NOMO-1 (cell line): ENCODE measurements at regions not wholly inside any gene's neighbourhood (a gene's known extent, or its start where the extent isn't known, plus 50 kb on each side); places are given as distances from the start of the nearest gene placed in this dataset.

ENCODE experiments used
- DNase-seq, 2 experiments: peaks; one replicate each; lab custom pipeline; 2025; ENCODE audit not compliant: unreplicated experiment in 2 of 2; lab: John Stamatoyannopoulos, UW

GRCh38 chr10:4541292-4541691 lies 284.7 kb upstream of the AKR1E2 start:
- no peak for DNase-seq

DNA sequence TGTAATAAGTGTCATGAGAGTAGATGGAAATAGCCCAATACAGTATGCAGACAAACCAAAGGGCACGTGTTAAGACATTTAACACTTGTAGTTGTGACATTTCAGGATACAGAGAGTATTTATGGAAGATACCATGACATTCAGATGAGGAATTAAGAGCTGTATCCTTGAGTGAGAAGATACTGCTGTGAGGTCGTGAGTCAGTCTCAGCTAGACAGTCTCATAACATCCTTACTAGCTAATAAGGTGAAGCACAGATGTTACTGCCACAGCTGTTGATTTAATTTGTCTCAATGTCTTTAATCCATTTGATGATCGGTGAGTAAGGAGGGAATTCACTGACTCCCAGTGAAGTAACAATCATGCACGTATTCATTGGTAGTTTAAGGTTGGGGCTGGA lies 288.0 kb upstream of the AKR1E2 start:
- DNase-seq: no peak

DNA sequence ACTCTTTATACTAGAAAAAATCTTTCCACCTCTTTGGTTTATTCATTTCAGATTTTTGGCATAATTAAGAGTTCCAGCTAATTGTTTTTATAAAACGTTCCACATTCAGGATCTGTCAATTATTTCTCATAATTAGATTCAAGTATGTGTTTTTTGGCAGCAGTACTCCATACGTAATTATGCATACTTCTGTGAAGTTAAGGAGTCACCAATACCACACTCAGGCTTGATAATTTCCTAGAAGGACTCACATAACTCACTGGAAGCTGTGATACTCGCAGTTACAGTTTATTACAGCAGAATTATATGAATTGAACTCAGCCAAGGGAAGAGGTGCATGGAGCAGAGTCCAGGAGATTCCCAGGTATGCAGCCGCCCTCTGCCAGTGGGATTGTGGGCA lies 290.5 kb upstream of the AKR1E2 start:
- no peak for DNase-seq

GRCh38 chr10:4533621-4534020 lies 292.4 kb upstream of the AKR1E2 start:
- no peak for DNase-seq

GRCh38 chr10:4532976-4533375 lies 293.0 kb upstream of the AKR1E2 start:
- DNase-seq: no peak

DNA sequence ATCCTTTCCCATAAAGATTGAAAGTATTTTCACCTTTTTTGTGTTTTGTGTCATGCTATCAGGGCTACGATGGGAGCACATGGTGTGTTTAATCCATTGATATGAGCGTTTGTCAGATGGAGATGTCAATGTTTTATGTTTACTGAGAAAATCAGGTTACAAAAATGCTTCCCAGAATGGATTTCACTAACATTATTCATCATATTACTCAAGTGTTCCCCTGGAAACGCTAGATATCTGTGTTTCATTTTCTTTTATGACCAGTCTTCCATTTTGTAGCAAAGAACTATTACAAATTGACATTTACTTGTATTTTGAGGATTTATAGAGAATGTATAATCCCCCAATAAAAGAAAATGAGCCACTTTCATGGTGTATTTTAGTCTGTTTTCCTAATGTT lies 293.5 kb upstream of the AKR1E2 start:
- no peak for DNase-seq

DNA sequence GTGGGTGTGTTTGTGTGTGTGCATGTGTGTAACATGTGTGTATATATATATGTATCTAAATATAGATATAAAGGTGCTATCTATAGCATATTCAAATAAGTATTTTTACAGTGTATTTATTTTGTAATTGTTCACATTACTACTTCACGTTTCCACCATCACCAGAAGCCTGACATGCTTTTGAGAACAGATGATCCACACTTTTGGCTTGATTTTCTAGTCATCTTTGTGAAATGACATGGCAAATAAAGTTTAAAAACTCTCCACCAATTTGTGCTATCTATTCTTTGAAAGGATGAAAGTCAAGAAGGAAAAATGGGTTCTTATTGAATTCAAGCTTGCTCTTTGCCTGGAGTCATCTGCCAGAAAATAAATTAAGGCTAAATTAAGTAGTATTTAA lies 294.0 kb upstream of the AKR1E2 start:
- DNase-seq: no peak

DNA sequence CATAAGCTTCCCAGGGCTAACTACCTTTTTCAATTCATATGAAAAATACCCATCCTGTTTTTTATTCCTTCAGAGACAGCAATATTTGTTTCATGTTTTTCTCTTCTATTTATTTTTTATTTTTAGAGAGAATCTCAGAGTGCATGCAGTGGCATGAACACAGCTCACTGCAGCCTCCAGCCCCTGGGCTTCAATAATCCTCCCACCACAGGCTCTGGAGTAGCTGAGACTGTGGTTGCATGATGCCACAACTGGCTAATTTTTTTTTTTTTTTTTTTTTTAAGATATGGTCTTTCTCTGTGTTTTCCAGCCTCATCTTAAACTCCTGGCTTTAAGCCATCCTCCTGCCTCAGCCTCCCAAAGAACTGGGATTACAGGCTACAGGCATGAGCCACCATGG lies 296.7 kb upstream of the AKR1E2 start:
- DNase-seq: no peak

- no peak for DNase-seq
These were observed 298.6 kb upstream of the AKR1E2 start for GRCh38 chr10:4527281-4527970.

DNA sequence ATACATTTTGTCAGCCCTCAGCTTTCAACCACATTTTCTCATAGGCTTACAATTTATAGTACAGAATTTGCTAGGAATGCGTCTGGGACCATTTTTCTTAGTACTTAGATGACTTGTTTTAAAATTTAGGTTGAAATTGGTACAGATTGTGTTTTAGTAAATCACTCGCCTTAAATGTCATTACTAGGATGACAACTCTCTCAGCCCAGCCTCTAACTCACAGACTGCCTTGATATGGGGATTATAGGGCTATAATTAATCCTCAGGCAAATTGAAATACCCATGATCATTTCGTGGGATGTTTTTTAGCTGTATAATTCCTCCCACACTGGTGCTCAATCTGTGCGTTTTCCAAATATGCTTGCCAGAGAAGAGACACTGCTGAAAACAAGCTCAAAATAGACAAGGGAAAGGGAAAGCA lies 299.7 kb upstream of the AKR1E2 start:
- no peak for DNase-seq

DNA sequence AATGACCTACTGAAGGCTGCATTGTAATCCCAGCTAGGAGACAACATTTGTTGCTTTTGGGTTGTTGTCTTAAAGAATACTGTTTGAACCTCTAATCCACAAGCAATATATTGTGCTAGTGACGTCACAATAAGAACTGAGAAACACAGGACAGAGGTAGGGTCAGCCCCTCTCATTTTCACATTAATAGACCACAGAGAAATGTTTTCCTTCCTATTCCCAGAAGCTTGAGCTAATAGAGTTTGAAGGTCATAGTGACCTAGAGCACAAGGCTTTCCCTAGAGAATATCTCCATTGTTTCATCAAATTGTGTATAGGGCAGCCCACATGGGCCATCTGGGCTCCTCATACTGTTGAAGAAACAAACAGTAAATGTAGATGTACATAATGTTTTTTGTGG lies 300.9 kb upstream of the AKR1E2 start:
- DNase-seq: no peak

GRCh38 chr10:4522296-4523000 lies 303.6 kb upstream of the AKR1E2 start:
- no peak for DNase-seq

- peak; percentile 22 to 76 for DNase-seq
These were observed 306.2 kb upstream of the AKR1E2 start for GRCh38 chr10:4519658-4520402.

GRCh38 chr10:4517746-4518145 lies 308.3 kb upstream of the AKR1E2 start:
- DNase-seq: no peak

DNA sequence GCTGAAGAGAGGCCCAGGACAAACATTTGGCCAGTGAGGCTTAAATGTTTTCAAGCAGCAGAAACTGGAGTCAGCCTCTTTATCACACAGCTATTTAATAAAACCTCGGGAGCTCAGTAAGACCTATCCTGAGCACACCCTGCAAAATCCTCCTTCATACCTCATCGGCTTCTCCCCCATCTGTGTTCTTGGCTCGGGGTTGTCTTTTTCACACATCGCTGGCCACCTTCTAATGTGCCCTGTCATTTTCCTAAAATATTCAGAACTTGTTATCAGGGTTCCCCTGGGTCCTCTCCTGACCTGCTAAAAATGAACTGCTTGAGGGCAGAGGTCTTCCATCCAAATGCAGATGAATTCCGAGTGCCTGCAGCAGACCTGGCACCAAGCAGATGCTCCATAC lies 310.3 kb upstream of the AKR1E2 start:
- no peak for DNase-seq

DNA sequence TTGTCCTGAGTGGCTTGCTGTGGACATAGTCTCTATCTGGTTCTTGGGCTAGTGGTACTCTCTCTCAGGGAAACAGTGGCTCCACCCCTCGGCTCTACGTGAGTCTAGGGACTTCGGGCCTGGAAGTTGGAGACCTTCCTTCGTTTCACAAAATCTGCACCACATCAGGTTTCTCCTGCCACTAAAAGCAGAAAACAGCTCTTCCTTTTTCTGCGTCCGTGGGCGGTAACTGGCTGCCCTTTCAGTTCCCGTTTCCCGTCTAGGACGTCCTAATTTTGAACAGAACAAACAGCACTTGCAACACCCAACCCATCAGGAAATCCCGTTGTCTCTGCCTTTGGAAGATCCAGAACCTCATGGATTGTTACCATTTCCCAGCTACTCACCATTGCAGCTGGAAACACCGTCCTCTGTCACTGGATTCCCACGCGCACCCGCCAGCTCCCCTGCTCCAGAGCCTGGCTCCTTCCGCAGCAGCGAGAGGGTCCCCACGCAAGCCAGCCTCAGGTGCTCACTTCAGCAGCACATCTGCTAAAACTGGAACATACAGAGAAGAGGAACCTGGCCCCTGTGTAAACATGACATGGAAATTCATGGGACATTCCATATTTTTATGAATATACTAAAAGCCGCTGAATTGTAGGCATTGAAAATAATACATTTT lies 311.4 kb upstream of the AKR1E2 start:
- peak; percentile 82 to 89 for DNase-seq

GRCh38 chr10:4512671-4513240 lies 313.3 kb upstream of the AKR1E2 start:
- peak; percentile 18 to 32 for DNase-seq

- no peak for DNase-seq
These were observed 313.8 kb upstream of the AKR1E2 start for GRCh38 chr10:4512196-4512595.

- no peak for DNase-seq
These were observed 314.5 kb upstream of the AKR1E2 start for GRCh38 chr10:4511509-4511908.

DNA sequence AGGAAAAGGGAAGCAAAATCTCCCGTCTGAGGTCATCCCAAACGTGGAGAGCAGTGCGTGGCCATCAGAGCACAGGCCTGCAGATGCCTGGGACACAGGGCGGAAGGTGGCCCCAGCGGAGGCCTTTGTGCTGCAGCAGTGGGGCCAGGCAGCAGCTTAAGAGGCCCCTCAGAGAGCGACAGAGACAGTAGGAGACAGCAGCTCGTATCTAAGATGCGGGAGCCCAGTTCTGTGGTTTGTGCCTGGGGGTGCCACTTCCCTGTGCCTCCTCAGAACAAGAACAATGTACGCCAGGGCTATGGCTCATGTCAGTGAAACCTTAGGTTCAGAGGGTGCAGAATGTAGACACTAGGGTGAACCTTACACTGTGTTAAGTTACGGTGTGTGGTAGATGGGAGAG lies 316.6 kb upstream of the AKR1E2 start:
- DNase-seq: no peak

GRCh38 chr10:4506095-4506494 lies 319.9 kb upstream of the AKR1E2 start:
- DNase-seq: no peak
